ENCODE measurements at regions not wholly inside any gene's neighbourhood (a gene's known extent, or its start where the extent isn't known, plus 50 kb on each side); places are given as distances from the start of the nearest gene placed in this dataset.

DNA sequence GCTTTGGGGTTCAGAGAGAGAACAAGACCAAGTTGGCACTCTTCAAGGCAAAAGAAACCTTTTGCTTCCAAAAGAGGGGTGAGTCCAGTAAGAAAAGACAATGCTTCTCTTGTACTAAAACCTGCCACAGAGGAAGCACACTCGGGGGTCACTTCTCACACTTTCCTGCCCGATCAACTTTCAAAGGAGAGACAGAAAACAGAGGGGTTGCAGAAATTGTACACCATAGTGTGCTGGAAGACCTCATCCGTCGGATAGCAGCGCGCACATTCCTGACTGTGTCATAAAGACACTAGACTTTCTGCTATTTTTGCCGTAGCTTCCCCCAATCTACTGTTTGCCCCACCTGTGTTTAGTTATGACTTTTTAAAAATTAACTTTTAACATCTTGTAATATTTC is 66.9 kb downstream of the OR2K2 start:
- Histone ChIP-seq H3K4me1 (ENCODE audit: control insufficient read depth in 1 of 2, extremely low read depth in 1 of 2, insufficient read depth in 2 of 2, low read length in 2 of 2) (no peaks in the 10 kb centered on the region), H3K9me3 (no peaks in the 10 kb centered on the region), H3K36me3 (ENCODE audit: control insufficient read depth in 2 of 2, extremely low read depth in 1 of 2, insufficient read depth in 1 of 2, low read length in 1 of 2) (no peaks in the 10 kb centered on the region), H3K4me3 (ENCODE audit: control insufficient read depth in 1 of 2, extremely low read depth in 1 of 2, low read length in 1 of 2) (no peak overlapping the region), H3K27me3 (replicated peaks in 1 of 2; ENCODE audit: control insufficient read depth in 2 of 2, extremely low read depth in 1 of 2, insufficient read depth in 2 of 2, low read length in 1 of 2) (no peaks in the 10 kb centered on the region), H3K27ac (ENCODE audit: low read length) (no peak overlapping the region)
- no peaks in the 10 kb centered on the region for H3K36me3 Mint-ChIP-seq
- DNase-seq (no peak), ATAC-seq (replicated peaks in 1 of 4) (no peak)
- no peaks in the 10 kb centered on the region for H3K4me1 Mint-ChIP-seq
- peaks cover 8 to 9% of the 10 kb centered on the region in 2 donors for H3K27me3 Mint-ChIP-seq
- POLR2A ChIA-PET, result no interaction called here
- whole genome bisulfite sequencing (ENCODE audit: insufficient coverage), result 60% methylated on average over 1 of the region's 7 CpGs
- no peak overlapping the region for H3K4me3 Mint-ChIP-seq
- CTCF ChIA-PET, result no interaction called here
- no peak overlapping the region for H3K27ac Mint-ChIP-seq
- peaks cover 0 to 3% (median 0%) of the 10 kb centered on the region in 3 donors for H3K9me3 Mint-ChIP-seq

GRCh38 chr9:111258875-111259271 is 71.2 kb downstream of the OR2K2 start:
- WGBS (ENCODE audit: insufficient coverage), result no CpG with 5 or more reads among the region's 1 CpG
- Histone ChIP-seq H3K4me3 (ENCODE audit: control insufficient read depth in 1 of 2, extremely low read depth in 1 of 2, low read length in 1 of 2) (no peak overlapping the region), H3K9me3 (no peaks in the 10 kb centered on the region), H3K4me1 (ENCODE audit: control insufficient read depth in 1 of 2, extremely low read depth in 1 of 2, insufficient read depth in 2 of 2, low read length in 2 of 2) (no peaks in the 10 kb centered on the region), H3K27me3 (replicated peaks in 1 of 2; ENCODE audit: control insufficient read depth in 2 of 2, extremely low read depth in 1 of 2, insufficient read depth in 2 of 2, low read length in 1 of 2) (no peaks in the 10 kb centered on the region), H3K36me3 (ENCODE audit: control insufficient read depth in 2 of 2, extremely low read depth in 1 of 2, insufficient read depth in 1 of 2, low read length in 1 of 2) (no peaks in the 10 kb centered on the region), H3K27ac (ENCODE audit: low read length) (no peak overlapping the region)
- Mint-ChIP-seq H3K36me3 (no peaks in the 10 kb centered on the region), H3K27me3 (peaks cover 9 to 11% of the 10 kb centered on the region in 2 donors), H3K4me3 (no peak overlapping the region), H3K9me3 (no peaks in the 10 kb centered on the region), H3K27ac (no peak overlapping the region), H3K4me1 (no peaks in the 10 kb centered on the region)
- ATAC-seq (replicated peaks in 1 of 4), result no peak
- CTCF ChIA-PET, result no interaction called here
- no peak for DNase-seq
- POLR2A ChIA-PET, result no interaction called here

DNA sequence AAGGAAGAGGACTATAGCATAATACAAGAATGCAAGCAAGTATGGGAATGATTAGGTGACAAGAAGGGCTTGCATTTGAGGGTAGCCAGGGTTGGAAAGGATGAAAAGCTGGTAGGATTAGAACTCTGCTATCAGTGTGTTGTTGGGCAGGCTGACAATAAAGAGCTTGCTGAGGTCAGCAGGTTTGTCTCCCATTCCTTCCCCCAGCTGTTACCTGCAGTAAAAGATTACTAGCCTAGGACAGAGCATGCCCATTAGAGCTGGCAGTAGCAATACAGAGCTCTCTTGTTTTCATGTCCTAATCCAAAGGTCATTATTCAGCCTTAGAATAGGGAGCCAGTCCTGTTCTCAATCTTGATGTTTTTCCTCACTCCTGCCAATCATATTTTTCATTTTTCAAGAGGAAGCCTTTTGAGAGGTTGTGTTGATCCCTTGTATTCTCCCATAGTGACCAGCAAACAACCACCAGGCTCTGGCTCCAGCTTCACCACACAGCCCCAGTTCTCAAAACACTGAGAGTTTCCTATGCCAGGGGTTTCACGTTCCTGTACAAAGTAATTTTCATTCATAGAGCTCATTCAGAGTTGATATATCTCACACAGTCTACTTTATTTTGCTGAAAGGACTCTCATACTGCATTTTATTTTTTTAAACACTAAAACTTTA is 71.7 kb downstream of the OR2K2 start:
- Mint-ChIP-seq H3K9me3 (no peaks in the 10 kb centered on the region), H3K36me3 (no peaks in the 10 kb centered on the region), H3K4me3 (no peak overlapping the region), H3K4me1 (no peaks in the 10 kb centered on the region), H3K27ac (no peak overlapping the region), H3K27me3 (peaks cover 9 to 11% of the 10 kb centered on the region in 2 donors)
- Histone ChIP-seq H3K36me3 (ENCODE audit: control insufficient read depth in 2 of 2, extremely low read depth in 1 of 2, insufficient read depth in 1 of 2, low read length in 1 of 2) (no peaks in the 10 kb centered on the region), H3K27me3 (replicated peaks in 1 of 2; ENCODE audit: control insufficient read depth in 2 of 2, extremely low read depth in 1 of 2, insufficient read depth in 2 of 2, low read length in 1 of 2) (no peaks in the 10 kb centered on the region), H3K9me3 (no peaks in the 10 kb centered on the region), H3K4me1 (ENCODE audit: control insufficient read depth in 1 of 2, extremely low read depth in 1 of 2, insufficient read depth in 2 of 2, low read length in 2 of 2) (no peaks in the 10 kb centered on the region), H3K27ac (ENCODE audit: low read length) (no peak overlapping the region), H3K4me3 (ENCODE audit: control insufficient read depth in 1 of 2, extremely low read depth in 1 of 2, low read length in 1 of 2) (no peak overlapping the region)
- POLR2A ChIA-PET, result no interaction called here
- no peak for ATAC-seq (replicated peaks in 1 of 4)
- CTCF ChIA-PET, result no interaction called here
- whole genome bisulfite sequencing (ENCODE audit: insufficient coverage), result no CpG with 5 or more reads among the region's 1 CpG
- no peak for DNase-seq

GRCh38 chr9:111253742-111254437 is 76.1 kb downstream of the OR2K2 start:
- Mint-ChIP-seq H3K27ac (no peak overlapping the region), H3K4me3 (no peak overlapping the region), H3K36me3 (no peaks in the 10 kb centered on the region), H3K9me3 (no peaks in the 10 kb centered on the region), H3K27me3 (peaks cover 0 to 3% of the 10 kb centered on the region in 2 donors), H3K4me1 (no peaks in the 10 kb centered on the region)
- no peaks in the 10 kb centered on the region for H3K36me3 ChIP-seq (ENCODE audit: control insufficient read depth in 2 of 2, extremely low read depth in 1 of 2, insufficient read depth in 1 of 2, low read length in 1 of 2)
- DNase-seq (no peak), ATAC-seq (replicated peaks in 1 of 4) (no peak)
- H3K27me3 ChIP-seq (replicated peaks in 1 of 2; ENCODE audit: control insufficient read depth in 2 of 2, extremely low read depth in 1 of 2, insufficient read depth in 2 of 2, low read length in 1 of 2), result no peaks in the 10 kb centered on the region
- ChIA-PET CTCF (no interaction called here), POLR2A (no interaction called here)
- no peaks in the 10 kb centered on the region for H3K4me1 ChIP-seq (ENCODE audit: control insufficient read depth in 1 of 2, extremely low read depth in 1 of 2, insufficient read depth in 2 of 2, low read length in 2 of 2)
- no peak overlapping the region for H3K4me3 ChIP-seq (ENCODE audit: control insufficient read depth in 1 of 2, extremely low read depth in 1 of 2, low read length in 1 of 2)
- H3K27ac ChIP-seq (ENCODE audit: low read length), result no peak overlapping the region
- H3K9me3 ChIP-seq, result no peaks in the 10 kb centered on the region
- 87% methylated on average over 3 of the region's 4 CpGs for WGBS (ENCODE audit: insufficient coverage)

GRCh38 chr9:111250875-111251842 is 78.9 kb downstream of the OR2K2 start:
- no CpG with 5 or more reads among the region's 8 CpGs for WGBS (ENCODE audit: insufficient coverage)
- no peaks in the 10 kb centered on the region for H3K36me3 ChIP-seq (ENCODE audit: control insufficient read depth in 2 of 2, extremely low read depth in 1 of 2, insufficient read depth in 1 of 2, low read length in 1 of 2)
- no peaks in the 10 kb centered on the region for H3K36me3 Mint-ChIP-seq
- no peaks in the 10 kb centered on the region for H3K27me3 Mint-ChIP-seq
- no peak overlapping the region for H3K27ac Mint-ChIP-seq
- ChIA-PET POLR2A (no interaction called here), CTCF (no interaction called here)
- no peak overlapping the region for H3K27ac ChIP-seq (ENCODE audit: low read length)
- DNase-seq (no peak), ATAC-seq (replicated peaks in 1 of 4) (no peak)
- no peaks in the 10 kb centered on the region for H3K9me3 ChIP-seq
- H3K4me1 ChIP-seq (ENCODE audit: control insufficient read depth in 1 of 2, extremely low read depth in 1 of 2, insufficient read depth in 2 of 2, low read length in 2 of 2), result no peaks in the 10 kb centered on the region
- H3K4me3 ChIP-seq (ENCODE audit: control insufficient read depth in 1 of 2, extremely low read depth in 1 of 2, low read length in 1 of 2), result no peak overlapping the region
- no peaks in the 10 kb centered on the region for H3K27me3 ChIP-seq (replicated peaks in 1 of 2; ENCODE audit: control insufficient read depth in 2 of 2, extremely low read depth in 1 of 2, insufficient read depth in 2 of 2, low read length in 1 of 2)
- no peaks in the 10 kb centered on the region for H3K4me1 Mint-ChIP-seq
- H3K4me3 Mint-ChIP-seq, result no peak overlapping the region
- no peaks in the 10 kb centered on the region for H3K9me3 Mint-ChIP-seq

DNA sequence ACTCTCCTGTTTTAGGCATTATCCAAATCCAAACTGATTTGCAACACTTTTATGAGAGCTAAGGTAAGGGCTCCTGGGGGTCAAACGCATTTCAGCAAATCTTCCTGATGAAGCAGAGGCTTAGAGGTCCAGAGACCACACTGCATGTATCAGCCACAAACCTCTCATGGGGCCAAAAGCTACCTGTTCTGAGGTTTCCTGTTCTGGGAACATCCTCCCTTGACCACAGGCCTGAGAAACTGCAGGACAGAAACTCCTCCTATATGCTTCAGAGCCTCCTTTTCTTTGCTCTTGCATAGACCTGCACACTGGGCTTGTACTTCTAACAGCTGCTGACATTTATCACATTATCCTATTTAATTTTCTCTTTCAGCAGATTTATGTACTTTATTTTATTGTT is 92.6 kb downstream of the OR2K2 start:
- H3K27me3 ChIP-seq (replicated peaks in 1 of 2; ENCODE audit: control insufficient read depth in 2 of 2, extremely low read depth in 1 of 2, insufficient read depth in 2 of 2, low read length in 1 of 2), result no peaks in the 10 kb centered on the region
- H3K9me3 Mint-ChIP-seq, result no peaks in the 10 kb centered on the region
- no peaks in the 10 kb centered on the region for H3K9me3 ChIP-seq
- no peaks in the 10 kb centered on the region for H3K36me3 Mint-ChIP-seq
- CTCF ChIA-PET, result no interaction called here
- WGBS (ENCODE audit: insufficient coverage), result 29% methylated on average over 1 of the region's 1 CpG
- no peak overlapping the region for H3K4me3 Mint-ChIP-seq
- no peak overlapping the region for H3K27ac ChIP-seq (ENCODE audit: low read length)
- POLR2A ChIA-PET, result no interaction called here
- ATAC-seq (replicated peaks in 1 of 4) (no peak), DNase-seq (no peak)
- no peak overlapping the region for H3K27ac Mint-ChIP-seq
- H3K4me1 Mint-ChIP-seq, result no peaks in the 10 kb centered on the region
- H3K4me1 ChIP-seq (ENCODE audit: control insufficient read depth in 1 of 2, extremely low read depth in 1 of 2, insufficient read depth in 2 of 2, low read length in 2 of 2), result no peaks in the 10 kb centered on the region
- H3K36me3 ChIP-seq (ENCODE audit: control insufficient read depth in 2 of 2, extremely low read depth in 1 of 2, insufficient read depth in 1 of 2, low read length in 1 of 2), result no peaks in the 10 kb centered on the region
- H3K27me3 Mint-ChIP-seq, result peaks cover 0 to 1% of the 10 kb centered on the region in 2 donors
- H3K4me3 ChIP-seq (ENCODE audit: control insufficient read depth in 1 of 2, extremely low read depth in 1 of 2, low read length in 1 of 2), result no peak overlapping the region
